HEK293T (cell line): ENCODE measurements at regions not wholly inside any gene's neighbourhood (a gene's known extent, or its start where the extent isn't known, plus 50 kb on each side); places are given as distances from the start of the nearest gene placed in this dataset.

ENCODE experiments used
- CTCF ChIA-PET: fragments of 350-600 bp; formaldehyde crosslinking; extraction: SDS; loops from one replicate; lab custom pipeline; 2021; ENCODE audit warnings: antibody characterized with exemption, inconsistent platforms; lab: Yijun Ruan, JAX
- POLR2A ChIA-PET: fragments of 350-600 bp; formaldehyde crosslinking; extraction: SDS; loops from one replicate; lab custom pipeline; 2020; ENCODE audit warnings: antibody characterized with exemption, inconsistent platforms; lab: Yijun Ruan, JAX
- DNase-seq: peaks from one replicate; pipeline ENCODE4 v3.0.0; 2012; ENCODE audit warnings: mixed read lengths; ENCODE audit errors: extremely low spot score
- ARNT ChIP-seq: fragments of 450-650 bp; IDR thresholded peaks from 2 replicates; pipeline ENCODE4 v1.6.1; 2017; ENCODE audit warnings: mild to moderate bottlenecking
- BHLHE40 ChIP-seq: fragments of 450-650 bp; IDR thresholded peaks from 2 replicates; pipeline ENCODE4 v1.6.1; 2016; ENCODE audit warnings: mild to moderate bottlenecking, moderate library complexity, borderline replicate concordance
- CTBP1 ChIP-seq: fragments of 450-650 bp; IDR thresholded peaks from 2 replicates; pipeline ENCODE4 v1.6.1; 2016; ENCODE audit warnings: borderline replicate concordance
- ELF4 ChIP-seq: fragments of 450-650 bp; IDR thresholded peaks from 2 replicates; pipeline ENCODE4 v1.6.1; 2017; ENCODE audit warnings: antibody characterized with exemption
- FOXA1 ChIP-seq: fragments of 450-650 bp; IDR thresholded peaks from 2 replicates; pipeline ENCODE4 v1.6.1; 2016; ENCODE audit warnings: mild to moderate bottlenecking
- FOXK2 ChIP-seq: fragments of 450-650 bp; IDR thresholded peaks from 2 replicates; pipeline ENCODE4 v1.6.1; 2016; ENCODE audit warnings: mild to moderate bottlenecking
- FOXM1 ChIP-seq: fragments of 450-650 bp; IDR thresholded peaks from 2 replicates; pipeline ENCODE4 v1.6.1; 2017; ENCODE audit warnings: mild to moderate bottlenecking, borderline replicate concordance
- HDGF ChIP-seq: fragments of 450-650 bp; IDR thresholded peaks from 2 replicates; pipeline ENCODE4 v1.6.1; 2017; ENCODE audit warnings: antibody characterized with exemption, borderline replicate concordance
- L3MBTL2 ChIP-seq: fragments of 450-650 bp; conservative IDR thresholded peaks from 2 replicates; pipeline ENCODE4 v1.6.1; 2016; ENCODE audit warnings: mild to moderate bottlenecking
- LEF1 ChIP-seq: fragments of 450-650 bp; IDR thresholded peaks from 2 replicates; pipeline ENCODE4 v1.6.1; 2017; ENCODE audit warnings: mild to moderate bottlenecking, borderline replicate concordance
- NFRKB ChIP-seq: fragments of 450-650 bp; IDR thresholded peaks from 2 replicates; pipeline ENCODE4 v1.6.1; 2016; ENCODE audit warnings: mild to moderate bottlenecking, moderate library complexity
- SP1 ChIP-seq: fragments of 450-650 bp; IDR thresholded peaks from 2 replicates; pipeline ENCODE4 v1.6.1; 2017
- SUZ12 ChIP-seq: fragments of 450-650 bp; IDR thresholded peaks from 2 replicates; pipeline ENCODE4 v1.6.1; 2016; ENCODE audit warnings: mild to moderate bottlenecking
- TARDBP ChIP-seq: fragments of 450-650 bp; IDR thresholded peaks from 2 replicates; pipeline ENCODE4 v1.6.1; 2016
- ZNF384 ChIP-seq: fragments of 450-650 bp; IDR thresholded peaks from 2 replicates; pipeline ENCODE4 v1.6.1; 2016
- TF ChIP-seq, protein P1 (sequence below): fragments of 450-650 bp; IDR thresholded peaks from 2 replicates; pipeline ENCODE4 v1.6.1; 2016

DNA sequence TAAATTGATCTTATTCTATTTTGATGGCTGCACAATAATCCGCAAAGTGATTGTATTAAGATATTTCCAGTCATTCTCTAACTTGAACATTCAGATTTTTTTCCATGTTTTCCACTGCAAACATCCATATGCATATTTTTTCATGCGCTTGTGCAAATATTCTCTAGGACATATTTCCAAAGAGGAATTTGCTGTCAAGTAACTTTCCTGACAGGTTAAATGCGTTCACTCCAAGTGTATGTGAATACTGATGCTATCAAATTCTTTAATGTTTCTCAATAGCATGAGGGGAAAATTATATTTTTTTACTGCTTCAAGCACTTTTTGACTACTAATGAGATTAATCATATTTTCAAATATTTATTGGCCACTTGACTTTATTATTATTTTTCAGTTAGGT, 135.3 kb upstream of the LGR5 start:
- TF ChIP-seq ELF4, result no peak
- no peak for TF ChIP-seq FOXA1
- TF ChIP-seq, protein P1, sequence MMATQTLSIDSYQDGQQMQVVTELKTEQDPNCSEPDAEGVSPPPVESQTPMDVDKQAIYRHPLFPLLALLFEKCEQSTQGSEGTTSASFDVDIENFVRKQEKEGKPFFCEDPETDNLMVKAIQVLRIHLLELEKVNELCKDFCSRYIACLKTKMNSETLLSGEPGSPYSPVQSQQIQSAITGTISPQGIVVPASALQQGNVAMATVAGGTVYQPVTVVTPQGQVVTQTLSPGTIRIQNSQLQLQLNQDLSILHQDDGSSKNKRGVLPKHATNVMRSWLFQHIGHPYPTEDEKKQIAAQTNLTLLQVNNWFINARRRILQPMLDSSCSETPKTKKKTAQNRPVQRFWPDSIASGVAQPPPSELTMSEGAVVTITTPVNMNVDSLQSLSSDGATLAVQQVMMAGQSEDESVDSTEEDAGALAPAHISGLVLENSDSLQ, result no peak
- TF ChIP-seq FOXM1, result no peak
- TF ChIP-seq L3MBTL2, result no peak
- no peak for TF ChIP-seq FOXK2
- no peak for TF ChIP-seq HDGF
- TF ChIP-seq LEF1, result no peak
- no peak for TF ChIP-seq NFRKB
- TF ChIP-seq BHLHE40, result no peak
- TF ChIP-seq CTBP1, result no peak
- POLR2A ChIA-PET, result no interaction called here
- CTCF ChIA-PET, result no interaction called here
- no peak for DNase-seq

DNA sequence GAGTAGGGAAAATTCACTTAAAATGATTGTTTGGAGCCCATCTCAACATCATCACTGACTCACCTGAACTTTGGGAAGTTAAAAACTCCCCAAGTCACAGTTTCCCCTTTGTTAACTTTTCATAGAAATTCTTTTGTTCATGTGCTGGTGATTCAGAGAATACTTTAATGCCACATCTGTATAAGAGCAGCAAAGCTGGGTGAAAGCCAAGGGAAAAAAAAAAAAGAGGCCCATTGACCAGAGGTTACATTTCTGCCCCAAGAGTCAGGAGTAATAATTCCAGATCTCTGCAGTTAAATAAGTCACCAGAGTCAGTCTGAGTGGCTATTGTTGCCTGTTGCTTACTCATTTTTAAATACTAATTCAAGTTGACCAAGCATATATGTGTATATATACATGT, 136.4 kb upstream of the LGR5 start:
- no peak for DNase-seq
- TF ChIP-seq LEF1 (no peak), TARDBP (no peak), L3MBTL2 (no peak), BHLHE40 (no peak), HDGF (no peak), FOXM1 (no peak), SP1 (no peak), ZNF384 (no peak), FOXA1 (no peak), FOXK2 (no peak), ARNT (no peak), CTBP1 (no peak), ELF4 (no peak), SUZ12 (no peak), NFRKB (no peak)
- TF ChIP-seq, protein P1, result no peak
- CTCF ChIA-PET, result interaction anchor here (0.6 kb wide), 1 partner anchor 208 kb away, joined by 3 read pairs; no protein-coding TSS in a partner anchor
- POLR2A ChIA-PET, result no interaction called here

GRCh38 chr12:71300772-71301675, 138.6 kb upstream of the LGR5 start:
- TF ChIP-seq CTBP1, result no peak
- TF ChIP-seq TARDBP, result no peak
- no peak for TF ChIP-seq HDGF
- no peak for TF ChIP-seq ELF4
- ChIA-PET POLR2A (no interaction called here), CTCF (no interaction called here)
- DNase-seq, result no peak

GRCh38 chr12:71299541-71300376, 139.8 kb upstream of the LGR5 start:
- DNase-seq, result no peak
- TF ChIP-seq SUZ12 (no peak), ELF4 (no peak), SP1 (no peak), L3MBTL2 (no peak), NFRKB (no peak), HDGF (no peak), LEF1 (no peak), BHLHE40 (no peak), TARDBP (no peak), CTBP1 (no peak), FOXK2 (no peak), FOXA1 (no peak), ZNF384 (no peak), FOXM1 (no peak), ARNT (no peak)
- TF ChIP-seq, protein P1, result no peak
- CTCF ChIA-PET, result no interaction called here

DNA sequence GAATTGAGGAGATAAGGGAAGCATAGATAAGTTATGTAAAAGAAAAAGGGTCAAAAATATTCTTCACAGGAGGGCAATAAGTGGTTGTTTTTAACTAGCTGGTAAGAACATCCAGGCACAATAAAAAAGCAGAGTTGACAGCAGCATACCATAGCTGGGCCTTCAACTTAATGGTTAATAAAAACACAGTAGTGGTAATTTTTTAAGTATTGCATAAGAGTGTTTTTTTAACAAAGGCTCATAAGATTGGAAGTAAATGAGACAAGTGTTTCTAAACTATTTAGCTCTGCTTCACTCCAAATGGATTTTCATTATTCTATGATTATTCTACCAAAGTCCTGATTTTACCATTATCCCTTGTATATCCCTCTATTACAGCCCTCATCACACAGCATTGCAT, 140.1 kb upstream of the TSPAN8 start:
- no peak for DNase-seq
- TF ChIP-seq ELF4 (no peak), SUZ12 (no peak), SP1 (no peak), FOXM1 (no peak), CTBP1 (no peak), L3MBTL2 (no peak), NFRKB (no peak), TARDBP (no peak), FOXK2 (no peak), LEF1 (no peak), FOXA1 (no peak), HDGF (no peak), BHLHE40 (no peak), ZNF384 (no peak)
- TF ChIP-seq, protein P1, result no peak
- ChIA-PET CTCF (no interaction called here), POLR2A (no interaction called here)

More at GRCh38 chr12:71299541-71300376, 139.8 kb upstream of the LGR5 start:
- POLR2A ChIA-PET, result no interaction called here
